ENCODE measurements at regions not wholly inside any gene's neighbourhood (a gene's known extent, or its start where the extent isn't known, plus 50 kb on each side); places are given as distances from the start of the nearest gene placed in this dataset.

DNA sequence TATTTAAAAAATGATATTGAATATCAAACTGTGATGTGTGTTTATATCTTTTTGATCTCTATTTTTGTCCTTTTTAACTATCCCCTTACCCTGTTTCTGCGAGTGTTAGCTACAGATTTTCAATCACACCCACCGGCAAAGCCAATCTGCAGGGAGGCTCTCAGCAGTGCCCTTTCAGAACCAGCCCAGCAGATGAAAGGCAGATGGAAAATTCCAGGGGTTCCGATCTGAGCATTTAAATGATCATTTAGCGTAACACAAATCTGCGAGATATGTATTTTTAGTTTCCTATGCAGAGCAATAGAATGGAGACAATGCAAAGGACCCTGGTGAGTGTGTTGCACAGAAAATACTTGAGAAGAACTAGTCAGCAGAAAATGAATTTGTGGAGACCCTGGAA, 2170.5 kb upstream of the PIK3C3 start:
- FAIRE-seq (no peak), DNase-seq (ENCODE audit: low read depth, low spot score) (no peak)
- TF ChIP-seq, protein P1, sequence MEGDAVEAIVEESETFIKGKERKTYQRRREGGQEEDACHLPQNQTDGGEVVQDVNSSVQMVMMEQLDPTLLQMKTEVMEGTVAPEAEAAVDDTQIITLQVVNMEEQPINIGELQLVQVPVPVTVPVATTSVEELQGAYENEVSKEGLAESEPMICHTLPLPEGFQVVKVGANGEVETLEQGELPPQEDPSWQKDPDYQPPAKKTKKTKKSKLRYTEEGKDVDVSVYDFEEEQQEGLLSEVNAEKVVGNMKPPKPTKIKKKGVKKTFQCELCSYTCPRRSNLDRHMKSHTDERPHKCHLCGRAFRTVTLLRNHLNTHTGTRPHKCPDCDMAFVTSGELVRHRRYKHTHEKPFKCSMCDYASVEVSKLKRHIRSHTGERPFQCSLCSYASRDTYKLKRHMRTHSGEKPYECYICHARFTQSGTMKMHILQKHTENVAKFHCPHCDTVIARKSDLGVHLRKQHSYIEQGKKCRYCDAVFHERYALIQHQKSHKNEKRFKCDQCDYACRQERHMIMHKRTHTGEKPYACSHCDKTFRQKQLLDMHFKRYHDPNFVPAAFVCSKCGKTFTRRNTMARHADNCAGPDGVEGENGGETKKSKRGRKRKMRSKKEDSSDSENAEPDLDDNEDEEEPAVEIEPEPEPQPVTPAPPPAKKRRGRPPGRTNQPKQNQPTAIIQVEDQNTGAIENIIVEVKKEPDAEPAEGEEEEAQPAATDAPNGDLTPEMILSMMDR (IDR thresholded peaks at IDR 0.05; ENCODE audit: extremely low read depth in 1 of 2, insufficient read depth in 1 of 2, low read depth in 1 of 2, low read length in 2 of 2) = no peak
- TF ChIP-seq POLR2AphosphoS5 (IDR thresholded peaks at IDR 0.05; ENCODE audit: insufficient read depth, low read depth, low read length) (no peak), EZH2 (IDR thresholded peaks at IDR 0.05; ENCODE audit: borderline replicate concordance, low read depth, low read length, severe bottlenecking) (no peak), MYC (IDR thresholded peaks at IDR 0.05; ENCODE audit: low read depth, low read length) (no peak), POLR2A (IDR thresholded peaks at IDR 0.05; ENCODE audit: low read depth, low read length) (no peak), JUN (IDR thresholded peaks at IDR 0.05; ENCODE audit: borderline replicate concordance, insufficient read depth, insufficient read length, low read depth) (no peak), GATA2 (IDR thresholded peaks at IDR 0.05; ENCODE audit: insufficient read depth, insufficient read length, low read depth, low read length) (no peak)
- TF ChIP-seq, protein P2, sequence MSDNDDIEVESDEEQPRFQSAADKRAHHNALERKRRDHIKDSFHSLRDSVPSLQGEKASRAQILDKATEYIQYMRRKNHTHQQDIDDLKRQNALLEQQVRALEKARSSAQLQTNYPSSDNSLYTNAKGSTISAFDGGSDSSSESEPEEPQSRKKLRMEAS (IDR thresholded peaks at IDR 0.05; ENCODE audit: insufficient read depth, insufficient read length) = no peak
- Histone ChIP-seq H2AFZ (ENCODE audit: low read depth, low read length) (no peak overlapping the region), H3K79me2 (ENCODE audit: control insufficient read depth, insufficient read depth, low read length) (no peaks in the 10 kb centered on the region), H3K4me3 (replicated peaks in 1 of 3; ENCODE audit: insufficient read depth in 1 of 3, low read depth in 1 of 3, low read length in 3 of 3) (no peak overlapping the region), H3K27me3 (ENCODE audit: control insufficient read depth in 2 of 2, insufficient read depth in 2 of 2, low read length in 2 of 2) (no peaks in the 10 kb centered on the region), H3K9me1 (replicated peaks; ENCODE audit: control insufficient read depth, extremely low read depth, insufficient read depth, low read length) (no peaks in the 10 kb centered on the region), H3K27ac (ENCODE audit: insufficient read depth, low read depth, low read length) (no peak overlapping the region), H3K36me3 (ENCODE audit: control insufficient read depth in 2 of 2, extremely low read depth in 1 of 2, insufficient read depth in 2 of 2, low read length in 2 of 2) (no peaks in the 10 kb centered on the region), H3K4me1 (ENCODE audit: control insufficient read depth, extremely low read depth, insufficient read depth, low read length) (no peaks in the 10 kb centered on the region), H3K9ac (replicated peaks; ENCODE audit: extremely low read depth, insufficient read depth, low read length) (no peak overlapping the region), H4K20me1 (replicated peaks; ENCODE audit: control insufficient read depth, extremely low read depth, insufficient read depth, low read length) (no peaks in the 10 kb centered on the region), H3K4me2 (ENCODE audit: insufficient read depth, low read length) (no peak overlapping the region), H3K9me3 (replicated peaks; ENCODE audit: control insufficient read depth, insufficient read depth, low read length) (no peaks in the 10 kb centered on the region)
- ChIA-PET CTCF (no interaction called here), POLR2A (no interaction called here)
- intact Hi-C loops (cut with micrococcal nuclease) = no loop called here
- dilution Hi-C loops (cut with MboI; ENCODE audit: extremely low pct_ligation_motif_present, low sequenced_read_pairs) = no loop called here
- no TSS peak for BruUV-seq (replicated peaks)

All from endothelial cell of umbilical vein (primary cell).